ENCODE measurements at regions not wholly inside any gene's neighbourhood (a gene's known extent, or its start where the extent isn't known, plus 50 kb on each side); places are given as distances from the start of the nearest gene placed in this dataset.

- DNase-seq = no peak
- H3K27me3 ChIP-seq = no peaks in the 10 kb centered on the region
- TF ChIP-seq POLR2A (IDR thresholded peaks at IDR 0.05) (no peak), CTCF (IDR thresholded peaks at IDR 0.05) (no peak)
- no peaks in the 10 kb centered on the region for H3K9me3 ChIP-seq
- no peaks in the 10 kb centered on the region for H3K36me3 ChIP-seq
- 90 to 94% methylated on average over 1 of the region's 1 CpG for WGBS, 2 donors
- intact Hi-C loops (cut with DNase I) = no loop called here
- no peak overlapping the region for H3K27ac ChIP-seq
- H3K4me3 ChIP-seq (replicated peaks in 1 of 3) = no peak overlapping the region
- H3K4me1 ChIP-seq = no peaks in the 10 kb centered on the region
Measured at GRCh38 chr3:95189348-95189747, 1126.5 kb downstream of the NSUN3 start.

- H3K4me1 ChIP-seq = no peaks in the 10 kb centered on the region
- H3K9me3 ChIP-seq = no peaks in the 10 kb centered on the region
- DNase-seq = no peak
- 77 to 86% methylated on average over 4 of the region's 4 CpGs for WGBS, 2 donors
- no peaks in the 10 kb centered on the region for H3K27me3 ChIP-seq
- H3K4me3 ChIP-seq (replicated peaks in 1 of 3) = no peak overlapping the region
- TF ChIP-seq POLR2A (IDR thresholded peaks at IDR 0.05) (no peak), CTCF (IDR thresholded peaks at IDR 0.05) (no peak)
- intact Hi-C loops (cut with DNase I) = no loop called here
- H3K27ac ChIP-seq = no peak overlapping the region
- no peaks in the 10 kb centered on the region for H3K36me3 ChIP-seq
Measured at GRCh38 chr3:95197661-95198060, 1134.8 kb downstream of the NSUN3 start.

GRCh38 chr3:95200384-95200783, 1137.5 kb downstream of the NSUN3 start:
- no peaks in the 10 kb centered on the region for H3K9me3 ChIP-seq
- intact Hi-C loops (cut with DNase I) = no loop called here
- TF ChIP-seq POLR2A (IDR thresholded peaks at IDR 0.05) (no peak), CTCF (IDR thresholded peaks at IDR 0.05) (no peak)
- H3K36me3 ChIP-seq = no peaks in the 10 kb centered on the region
- H3K4me3 ChIP-seq (replicated peaks in 1 of 3) = no peak overlapping the region
- 87 to 98% methylated on average over 1 of the region's 1 CpG for WGBS, 2 donors
- no peaks in the 10 kb centered on the region for H3K4me1 ChIP-seq
- no peaks in the 10 kb centered on the region for H3K27me3 ChIP-seq
- DNase-seq = no peak
- no peak overlapping the region for H3K27ac ChIP-seq

GRCh38 chr3:95210878-95211277, 1148.0 kb downstream of the NSUN3 start:
- no peak for TF ChIP-seq POLR2A (IDR thresholded peaks at IDR 0.05)
- no peak for TF ChIP-seq CTCF (IDR thresholded peaks at IDR 0.05)
- 24 to 26% methylated on average over 1 of the region's 1 CpG for WGBS, 2 donors
- H3K9me3 ChIP-seq = no peaks in the 10 kb centered on the region
- intact Hi-C loops (cut with DNase I) = no loop called here
- no peak overlapping the region for H3K27ac ChIP-seq
- no peak overlapping the region for H3K4me3 ChIP-seq (replicated peaks in 1 of 3)
- H3K36me3 ChIP-seq = no peaks in the 10 kb centered on the region
- H3K4me1 ChIP-seq = no peaks in the 10 kb centered on the region
- H3K27me3 ChIP-seq = no peaks in the 10 kb centered on the region
- no peak for DNase-seq

GRCh38 chr3:95212117-95212516, 1149.3 kb downstream of the NSUN3 start:
- Histone ChIP-seq H3K4me3 (replicated peaks in 1 of 3) (no peak overlapping the region), H3K27ac (no peak overlapping the region), H3K9me3 (no peaks in the 10 kb centered on the region), H3K27me3 (no peaks in the 10 kb centered on the region), H3K4me1 (no peaks in the 10 kb centered on the region), H3K36me3 (no peaks in the 10 kb centered on the region)
- DNase-seq = no peak
- intact Hi-C loops (cut with DNase I) = no loop called here
- no peak for TF ChIP-seq CTCF (IDR thresholded peaks at IDR 0.05)
- no peak for TF ChIP-seq POLR2A (IDR thresholded peaks at IDR 0.05)
- WGBS, 2 donors = 78 to 85% methylated on average over 2 of the region's 2 CpGs
